ENCODE measurements at regions not wholly inside any gene's neighbourhood (a gene's known extent, or its start where the extent isn't known, plus 50 kb on each side); places are given as distances from the start of the nearest gene placed in this dataset.
A peak's percentile ranks its signal among the peaks of the same experiment; 100 is the strongest.

GRCh38 chr3:88209356-88209755, 59.6 kb downstream of the C3orf38 start:
- no peak for DNase-seq (ENCODE audit: low spot score)

GRCh38 chr3:88211096-88211890, 61.5 kb downstream of the C3orf38 start:
- no peak for DNase-seq (ENCODE audit: low spot score)

- DNase-seq (ENCODE audit: low spot score): peak; percentile 37
Measured at GRCh38 chr3:88219138-88219792, 69.5 kb downstream of the C3orf38 start.

- no peak for DNase-seq (ENCODE audit: low spot score)
Measured at GRCh38 chr3:88220126-88220525, 70.4 kb downstream of the C3orf38 start.

GRCh38 chr3:88221726-88222125, 72.0 kb downstream of the C3orf38 start:
- no peak for DNase-seq (ENCODE audit: low spot score)

GRCh38 chr3:88222343-88222742, 72.6 kb downstream of the C3orf38 start:
- DNase-seq (ENCODE audit: low spot score): no peak

GRCh38 chr3:88225326-88226008, 75.7 kb downstream of the C3orf38 start:
- no peak for DNase-seq (ENCODE audit: low spot score)

- DNase-seq (ENCODE audit: low spot score): no peak
Measured at GRCh38 chr3:88226910-88227309, 77.2 kb downstream of the C3orf38 start.

- DNase-seq (ENCODE audit: low spot score): no peak
Measured at GRCh38 chr3:88230638-88231037, 80.9 kb downstream of the C3orf38 start.

- no peak for DNase-seq (ENCODE audit: low spot score)
Measured at GRCh38 chr3:88231207-88231606, 81.4 kb downstream of the C3orf38 start.

GRCh38 chr3:88231632-88232031, 81.9 kb downstream of the C3orf38 start:
- no peak for DNase-seq (ENCODE audit: low spot score)

GRCh38 chr3:88235102-88235501, 85.3 kb downstream of the C3orf38 start:
- DNase-seq (ENCODE audit: low spot score): no peak

- no peak for DNase-seq (ENCODE audit: low spot score)
Measured at GRCh38 chr3:88239870-88240269, 90.1 kb downstream of the C3orf38 start.

- no peak for DNase-seq (ENCODE audit: low spot score)
Measured at GRCh38 chr3:88248658-88249057, 98.9 kb downstream of the C3orf38 start.

- DNase-seq (ENCODE audit: low spot score): no peak
Measured at GRCh38 chr3:88259045-88259444, 109.3 kb downstream of the C3orf38 start.

- no peak for DNase-seq (ENCODE audit: low spot score)
Measured at GRCh38 chr3:88262527-88262926, 112.8 kb downstream of the C3orf38 start.

- DNase-seq (ENCODE audit: low spot score): no peak
Measured at GRCh38 chr3:88263417-88264100, 113.8 kb downstream of the C3orf38 start.

- no peak for DNase-seq (ENCODE audit: low spot score)
Measured at GRCh38 chr3:88267441-88267840, 117.7 kb downstream of the C3orf38 start.

GRCh38 chr3:88267847-88268246, 118.1 kb downstream of the C3orf38 start:
- no peak for DNase-seq (ENCODE audit: low spot score)

GRCh38 chr3:88280326-88280725, 130.6 kb downstream of the C3orf38 start:
- DNase-seq (ENCODE audit: low spot score): no peak

- DNase-seq (ENCODE audit: low spot score): no peak
Measured at GRCh38 chr3:88282528-88283241, 132.9 kb downstream of the C3orf38 start.

Data from SK-N-DZ (cell line).